Parathyroid adenoma (tissue), 2 donors: ENCODE measurements at regions not wholly inside any gene's neighbourhood (a gene's known extent, or its start where the extent isn't known, plus 50 kb on each side); places are given as distances from the start of the nearest gene placed in this dataset.
"Not testable (repeated sequence)": the region's sequence is repeated elsewhere in the genome, so short reads cannot be mapped to it uniquely, and the experiment has no call there.

Source experiments
- H2AFZ ChIP-seq: fragments of 300-600 bp; sonication (generic); one replicate; pipeline ENCODE4 v1.7.0; 2017; ENCODE audit warnings: antibody characterized with exemption, mild to moderate bottlenecking
- H3K27ac ChIP-seq: fragments of 300-600 bp; sonication (generic); one replicate; pipeline ENCODE4 v1.7.0; 2017
- H3K27me3 ChIP-seq: fragments of 300-600 bp; sonication (generic); one replicate; pipeline ENCODE4 v1.7.0; 2017; ENCODE audit warnings: low read length; ENCODE audit not compliant: control insufficient read depth, insufficient read depth
- H3K36me3 ChIP-seq: fragments of 300-600 bp; sonication (generic); one replicate; pipeline ENCODE4 v1.7.0; 2017; ENCODE audit warnings: low read length; ENCODE audit not compliant: control insufficient read depth, insufficient read depth
- H3K4me1 ChIP-seq: fragments of 300-600 bp; sonication (generic); one replicate; pipeline ENCODE4 v1.7.0; 2017; ENCODE audit warnings: control low read depth
- H3K4me2 ChIP-seq: fragments of 300-600 bp; sonication (generic); one replicate; pipeline ENCODE4 v1.7.0; 2017; ENCODE audit warnings: low read length
- H3K4me3 ChIP-seq: fragments of 300-600 bp; sonication (generic); one replicate; pipeline ENCODE4 v1.7.0; 2017; ENCODE audit warnings: low read depth, low read length
- H3K79me2 ChIP-seq: fragments of 300-600 bp; sonication (generic); one replicate; pipeline ENCODE4 v1.7.0; 2017; ENCODE audit warnings: control low read depth
- H3K9ac ChIP-seq: fragments of 300-600 bp; sonication (generic); one replicate; pipeline ENCODE4 v1.7.0; 2017; ENCODE audit warnings: mild to moderate bottlenecking
- H3K9me3 ChIP-seq: fragments of 300-600 bp; sonication (generic); one replicate; pipeline ENCODE4 v1.7.0; 2017; ENCODE audit warnings: low read length; ENCODE audit not compliant: control insufficient read depth
- CTCF ChIP-seq: fragments of 300-600 bp; sonication (generic); IDR thresholded peaks from one replicate; pipeline ENCODE4 v1.7.0; 2017; ENCODE audit warnings: antibody characterized with exemption, mild to moderate bottlenecking
- donor health status: primary hyperparathyroidism.

GRCh38 chr13:24597906-24598670 is 82.1 kb upstream of the ATP12A start:
- not testable (repeated sequence) for H3K9ac ChIP-seq, H3K4me2 ChIP-seq, H3K36me3 ChIP-seq, H3K4me1 ChIP-seq, H3K79me2 ChIP-seq, H3K27me3 ChIP-seq, H3K27ac ChIP-seq, H3K4me3 ChIP-seq, H2AFZ ChIP-seq, H3K9me3 ChIP-seq

GRCh38 chr13:24599019-24599791 is 81.0 kb upstream of the ATP12A start:
- H2AFZ ChIP-seq, H3K4me1 ChIP-seq, H3K27me3 ChIP-seq, H3K9ac ChIP-seq, H3K79me2 ChIP-seq, H3K4me2 ChIP-seq, H3K9me3 ChIP-seq, H3K36me3 ChIP-seq, H3K4me3 ChIP-seq, H3K27ac ChIP-seq: not testable (repeated sequence)

- Histone ChIP-seq H3K9ac (no peak overlapping the region), H3K36me3 (no peaks in the 10 kb centered on the region), H3K27ac (no peak overlapping the region), H3K4me1 (no peaks in the 10 kb centered on the region), H3K4me2 (no peak overlapping the region), H3K79me2 (no peaks in the 10 kb centered on the region), H3K4me3 (no peak overlapping the region), H3K9me3 (no peaks in the 10 kb centered on the region), H3K27me3 (no peaks in the 10 kb centered on the region), H2AFZ (no peak overlapping the region)
- TF ChIP-seq CTCF: no peak
Observed at GRCh38 chr13:24605923-24606372, 74.3 kb upstream of the ATP12A start.

GRCh38 chr13:24606486-24607170 is 73.6 kb upstream of the ATP12A start:
- no peak for TF ChIP-seq CTCF
- Histone ChIP-seq H3K4me1 (no peaks in the 10 kb centered on the region), H3K4me3 (no peak overlapping the region), H2AFZ (no peak overlapping the region), H3K79me2 (no peaks in the 10 kb centered on the region), H3K9me3 (no peaks in the 10 kb centered on the region), H3K27ac (no peak overlapping the region), H3K27me3 (no peaks in the 10 kb centered on the region), H3K4me2 (no peak overlapping the region), H3K36me3 (no peaks in the 10 kb centered on the region), H3K9ac (no peak overlapping the region)

GRCh38 chr13:24610956-24611355 is 69.3 kb upstream of the ATP12A start:
- no peak overlapping the region for H2AFZ ChIP-seq
- no peaks in the 10 kb centered on the region for H3K4me1 ChIP-seq
- H3K79me2 ChIP-seq: no peaks in the 10 kb centered on the region
- no peaks in the 10 kb centered on the region for H3K9me3 ChIP-seq
- H3K4me2 ChIP-seq: no peak overlapping the region
- H3K27me3 ChIP-seq: no peaks in the 10 kb centered on the region
- no peak overlapping the region for H3K4me3 ChIP-seq
- H3K27ac ChIP-seq: no peak overlapping the region
- no peak for TF ChIP-seq CTCF
- H3K36me3 ChIP-seq: no peaks in the 10 kb centered on the region
- no peak overlapping the region for H3K9ac ChIP-seq
